Breast epithelium (tissue), 4 donors: ENCODE measurements at regions not wholly inside any gene's neighbourhood (a gene's known extent, or its start where the extent isn't known, plus 50 kb on each side); places are given as distances from the start of the nearest gene placed in this dataset.

ENCODE experiments used
- DNase-seq, 2 donors: peaks; one replicate each; pipeline ENCODE4 v3.0.0-alpha.2; 2019; ENCODE audit warnings: low spot score in 2 of 2
- H3K27ac ChIP-seq, 2 donors: fragments of 200-600 bp; sonication (generic) in 1 of 2; one replicate each; pipeline ENCODE4 v1.5.1; 2016 to 2019; ENCODE audit warnings: mild to moderate bottlenecking in 1 of 2
- H3K27me3 ChIP-seq, 2 donors: fragments of 200-600 bp; sonication (generic) in 1 of 2; one replicate each; pipeline versions ENCODE4 v1.5.1 to v1.6.0; 2017 to 2019; ENCODE audit warnings: control low read depth in 1 of 2, mild to moderate bottlenecking in 1 of 2
- H3K36me3 ChIP-seq: fragments of 200-600 bp; one replicate; pipeline ENCODE4 v1.5.1; 2019
- H3K4me1 ChIP-seq, 2 donors: fragments of 200-600 bp; sonication (generic); one replicate each; pipeline ENCODE4 v1.5.1; 2016 to 2019; ENCODE audit warnings: control low read depth in 1 of 2
- H3K4me3 ChIP-seq, 3 donors: fragments of 200-600 bp; sonication (generic); 1 replicate in 2 of 3; 2 replicates in 1 of 3; pipeline ENCODE4 v1.5.1; 2016 to 2019; ENCODE audit warnings: mild to moderate bottlenecking in 3 of 3, moderate library complexity in 2 of 3
- H3K9me3 ChIP-seq, 2 donors: fragments of 200-600 bp; sonication (generic) in 1 of 2; one replicate each; pipeline ENCODE4 v1.5.1; 2016 to 2019; ENCODE audit warnings: control low read depth in 1 of 2
- POLR2A ChIP-seq: fragments of 450-650 bp; IDR thresholded peaks from one replicate; pipeline ENCODE4 v1.6.1; 2016; ENCODE audit warnings: antibody characterized with exemption, mild to moderate bottlenecking, moderate library complexity
- POLR2AphosphoS5 ChIP-seq, 3 donors: sonication (generic); formaldehyde crosslinking; IDR thresholded peaks; one replicate each; pipeline ENCODE4 v1.6.1; 2017; ENCODE audit warnings: antibody characterized with exemption in 3 of 3
- intact Hi-C: fragments of 100-400 bp; cut with DNase I; formaldehyde crosslinking; loops from one replicate; pipeline ENCODE4 v1.15.1; 2023; ENCODE audit warnings: low total_unique reads
- TF ChIP-seq, protein P1 (sequence below), 3 donors: fragments of 450-650 bp; IDR thresholded peaks; one replicate each; pipeline ENCODE4 v1.5.1; 2016 to 2017; ENCODE audit warnings: antibody characterized with exemption in 3 of 3, mild to moderate bottlenecking in 3 of 3, moderate library complexity in 3 of 3

- Histone ChIP-seq H3K36me3 (no peaks in the 10 kb centered on the region), H3K4me1 (no peaks in the 10 kb centered on the region), H3K9me3 (no peaks in the 10 kb centered on the region), H3K27ac (peak overlapping the region; percentile 48 to 67), H3K4me3 (no peak overlapping the region), H3K27me3 (no peaks in the 10 kb centered on the region)
- TF ChIP-seq POLR2AphosphoS5 (IDR thresholded peaks at IDR 0.05): no peak
- no peak for TF ChIP-seq POLR2A
- TF ChIP-seq, protein P1, sequence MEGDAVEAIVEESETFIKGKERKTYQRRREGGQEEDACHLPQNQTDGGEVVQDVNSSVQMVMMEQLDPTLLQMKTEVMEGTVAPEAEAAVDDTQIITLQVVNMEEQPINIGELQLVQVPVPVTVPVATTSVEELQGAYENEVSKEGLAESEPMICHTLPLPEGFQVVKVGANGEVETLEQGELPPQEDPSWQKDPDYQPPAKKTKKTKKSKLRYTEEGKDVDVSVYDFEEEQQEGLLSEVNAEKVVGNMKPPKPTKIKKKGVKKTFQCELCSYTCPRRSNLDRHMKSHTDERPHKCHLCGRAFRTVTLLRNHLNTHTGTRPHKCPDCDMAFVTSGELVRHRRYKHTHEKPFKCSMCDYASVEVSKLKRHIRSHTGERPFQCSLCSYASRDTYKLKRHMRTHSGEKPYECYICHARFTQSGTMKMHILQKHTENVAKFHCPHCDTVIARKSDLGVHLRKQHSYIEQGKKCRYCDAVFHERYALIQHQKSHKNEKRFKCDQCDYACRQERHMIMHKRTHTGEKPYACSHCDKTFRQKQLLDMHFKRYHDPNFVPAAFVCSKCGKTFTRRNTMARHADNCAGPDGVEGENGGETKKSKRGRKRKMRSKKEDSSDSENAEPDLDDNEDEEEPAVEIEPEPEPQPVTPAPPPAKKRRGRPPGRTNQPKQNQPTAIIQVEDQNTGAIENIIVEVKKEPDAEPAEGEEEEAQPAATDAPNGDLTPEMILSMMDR (IDR thresholded peaks at IDR 0.05): no peak
- peak in 1 of 2 donors; percentile 38 for DNase-seq
- intact Hi-C loops: no loop called here
These were observed 131.9 kb downstream of the NPR3 start for GRCh38 chr5:32842813-32843530.

DNA sequence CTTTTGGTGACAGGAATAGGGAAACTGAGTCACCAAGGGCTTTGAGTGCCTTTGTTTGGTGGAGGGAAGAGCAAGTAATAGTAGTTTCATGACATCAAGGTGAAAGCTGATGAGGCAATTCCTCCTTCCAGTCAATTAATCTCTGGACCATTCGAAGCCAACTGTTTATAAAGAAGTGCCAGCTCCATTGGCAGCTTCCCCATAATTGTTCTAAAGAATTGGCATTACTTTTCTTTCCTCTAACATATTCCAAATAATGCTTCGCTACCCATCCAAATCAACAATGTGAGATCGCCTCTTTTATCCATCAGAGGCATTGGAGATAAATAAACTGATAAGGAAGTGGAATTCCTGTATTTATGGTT is 132.4 kb downstream of the NPR3 start:
- intact Hi-C loops: no loop called here
- Histone ChIP-seq H3K27ac (peak overlapping the region; percentile 48 to 67), H3K36me3 (no peaks in the 10 kb centered on the region), H3K9me3 (no peaks in the 10 kb centered on the region), H3K4me3 (no peak overlapping the region), H3K27me3 (no peaks in the 10 kb centered on the region), H3K4me1 (no peaks in the 10 kb centered on the region)
- no peak for TF ChIP-seq POLR2A
- TF ChIP-seq, protein P1 (IDR thresholded peaks at IDR 0.05): no peak
- no peak for DNase-seq

DNA sequence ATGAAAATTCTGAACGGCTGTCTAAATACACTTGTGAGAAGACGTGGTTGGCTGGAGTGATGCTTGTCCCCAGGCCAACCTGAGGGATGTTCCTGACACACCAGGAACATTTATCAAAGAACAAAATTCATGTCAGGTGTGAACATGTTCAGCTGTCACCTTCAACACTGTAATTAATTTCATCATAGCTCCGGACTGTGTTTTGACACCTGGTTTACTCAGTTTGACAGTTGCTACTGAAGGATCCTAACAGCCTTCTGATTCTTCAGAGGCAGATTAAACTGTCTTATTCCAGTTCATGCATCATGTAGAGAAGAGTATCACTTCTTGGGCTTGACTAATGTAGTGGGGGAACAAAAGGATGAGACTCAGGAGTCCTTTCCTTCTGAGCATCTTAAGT is 134.1 kb downstream of the NPR3 start:
- no peak overlapping the region for H3K27ac ChIP-seq
- H3K36me3 ChIP-seq: no peaks in the 10 kb centered on the region
- intact Hi-C loops: no loop called here
- H3K4me3 ChIP-seq: no peak overlapping the region
- H3K4me1 ChIP-seq: no peaks in the 10 kb centered on the region
- no peak for DNase-seq
- H3K27me3 ChIP-seq: no peaks in the 10 kb centered on the region
- TF ChIP-seq POLR2A (no peak), POLR2AphosphoS5 (IDR thresholded peaks at IDR 0.05) (no peak)
- TF ChIP-seq, protein P1 (IDR thresholded peaks at IDR 0.05): no peak
- H3K9me3 ChIP-seq: no peaks in the 10 kb centered on the region

- DNase-seq: no peak
- Histone ChIP-seq H3K9me3 (no peaks in the 10 kb centered on the region), H3K27me3 (no peaks in the 10 kb centered on the region), H3K4me1 (no peaks in the 10 kb centered on the region), H3K36me3 (no peaks in the 10 kb centered on the region), H3K27ac (no peak overlapping the region), H3K4me3 (no peak overlapping the region)
- intact Hi-C loops: no loop called here
- TF ChIP-seq POLR2AphosphoS5 (IDR thresholded peaks at IDR 0.05): no peak
- TF ChIP-seq, protein P1 (IDR thresholded peaks at IDR 0.05): no peak
These were observed 137.0 kb downstream of the NPR3 start for GRCh38 chr5:32848120-32848519.

GRCh38 chr5:32848681-32849080 is 137.6 kb downstream of the NPR3 start:
- H3K9me3 ChIP-seq: no peaks in the 10 kb centered on the region
- H3K36me3 ChIP-seq: no peaks in the 10 kb centered on the region
- intact Hi-C loops: no loop called here
- no peaks in the 10 kb centered on the region for H3K27me3 ChIP-seq
- no peak for DNase-seq
- no peak overlapping the region for H3K4me3 ChIP-seq
- TF ChIP-seq POLR2AphosphoS5 (IDR thresholded peaks at IDR 0.05) (no peak), POLR2A (no peak)
- TF ChIP-seq, protein P1 (IDR thresholded peaks at IDR 0.05): no peak
- H3K27ac ChIP-seq: no peak overlapping the region
- H3K4me1 ChIP-seq: no peaks in the 10 kb centered on the region
